NB4 (cell line): ENCODE measurements at regions not wholly inside any gene's neighbourhood (a gene's known extent, or its start where the extent isn't known, plus 50 kb on each side); places are given as distances from the start of the nearest gene placed in this dataset.

ENCODE experiments used
- DNase-seq: peaks from one replicate; pipeline ENCODE4 v3.0.0; 2010; ENCODE audit warnings: low read depth
- H3K4me3 ChIP-seq: one replicate; pipeline ENCODE4 v1.5.1; 2011; ENCODE audit warnings: mild to moderate bottlenecking, low read depth, low read length, moderate library complexity
- MYC ChIP-seq: IDR thresholded peaks from 2 replicates; pipeline ENCODE4 v1.6.1; 2011; ENCODE audit warnings: low read depth, low read length
- POLR2A ChIP-seq: IDR thresholded peaks from 2 replicates; pipeline ENCODE4 v1.6.1; 2011; ENCODE audit warnings: mild to moderate bottlenecking; ENCODE audit not compliant: insufficient read length; ENCODE audit errors: extremely low read depth
- TF ChIP-seq, protein P1 (sequence below): IDR thresholded peaks from one replicate; pipeline ENCODE4 v1.5.1; 2012; ENCODE audit warnings: low read depth, low read length
- TF ChIP-seq, protein P2 (sequence below): IDR thresholded peaks from 2 replicates; pipeline ENCODE4 v1.6.1; 2011; ENCODE audit warnings: low read depth, low read length

DNA sequence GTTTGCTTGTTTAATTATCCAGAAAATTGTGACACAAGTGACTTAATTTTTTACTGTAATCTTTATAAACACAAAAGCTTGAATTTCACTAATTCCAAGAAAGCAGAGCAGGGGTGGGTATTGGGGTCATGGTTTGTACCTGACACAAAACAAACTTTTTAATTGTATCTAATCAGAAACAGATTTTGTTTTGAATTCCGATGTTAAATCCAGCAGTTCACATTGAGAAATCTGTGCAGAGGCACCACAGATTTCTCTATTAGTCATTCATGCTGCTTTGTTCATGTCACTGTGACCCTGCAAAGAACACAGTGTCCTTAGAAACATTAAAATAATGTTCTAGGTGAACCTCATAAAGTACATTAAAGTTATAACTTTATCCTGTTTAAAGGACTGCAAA lies 443.4 kb downstream of the NYAP2 start:
- no peak overlapping the region for H3K4me3 ChIP-seq
- TF ChIP-seq MYC: no peak
- TF ChIP-seq, protein P1, sequence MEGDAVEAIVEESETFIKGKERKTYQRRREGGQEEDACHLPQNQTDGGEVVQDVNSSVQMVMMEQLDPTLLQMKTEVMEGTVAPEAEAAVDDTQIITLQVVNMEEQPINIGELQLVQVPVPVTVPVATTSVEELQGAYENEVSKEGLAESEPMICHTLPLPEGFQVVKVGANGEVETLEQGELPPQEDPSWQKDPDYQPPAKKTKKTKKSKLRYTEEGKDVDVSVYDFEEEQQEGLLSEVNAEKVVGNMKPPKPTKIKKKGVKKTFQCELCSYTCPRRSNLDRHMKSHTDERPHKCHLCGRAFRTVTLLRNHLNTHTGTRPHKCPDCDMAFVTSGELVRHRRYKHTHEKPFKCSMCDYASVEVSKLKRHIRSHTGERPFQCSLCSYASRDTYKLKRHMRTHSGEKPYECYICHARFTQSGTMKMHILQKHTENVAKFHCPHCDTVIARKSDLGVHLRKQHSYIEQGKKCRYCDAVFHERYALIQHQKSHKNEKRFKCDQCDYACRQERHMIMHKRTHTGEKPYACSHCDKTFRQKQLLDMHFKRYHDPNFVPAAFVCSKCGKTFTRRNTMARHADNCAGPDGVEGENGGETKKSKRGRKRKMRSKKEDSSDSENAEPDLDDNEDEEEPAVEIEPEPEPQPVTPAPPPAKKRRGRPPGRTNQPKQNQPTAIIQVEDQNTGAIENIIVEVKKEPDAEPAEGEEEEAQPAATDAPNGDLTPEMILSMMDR: no peak
- no peak for TF ChIP-seq POLR2A
- TF ChIP-seq, protein P2, sequence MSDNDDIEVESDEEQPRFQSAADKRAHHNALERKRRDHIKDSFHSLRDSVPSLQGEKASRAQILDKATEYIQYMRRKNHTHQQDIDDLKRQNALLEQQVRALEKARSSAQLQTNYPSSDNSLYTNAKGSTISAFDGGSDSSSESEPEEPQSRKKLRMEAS: no peak
- DNase-seq: no peak

DNA sequence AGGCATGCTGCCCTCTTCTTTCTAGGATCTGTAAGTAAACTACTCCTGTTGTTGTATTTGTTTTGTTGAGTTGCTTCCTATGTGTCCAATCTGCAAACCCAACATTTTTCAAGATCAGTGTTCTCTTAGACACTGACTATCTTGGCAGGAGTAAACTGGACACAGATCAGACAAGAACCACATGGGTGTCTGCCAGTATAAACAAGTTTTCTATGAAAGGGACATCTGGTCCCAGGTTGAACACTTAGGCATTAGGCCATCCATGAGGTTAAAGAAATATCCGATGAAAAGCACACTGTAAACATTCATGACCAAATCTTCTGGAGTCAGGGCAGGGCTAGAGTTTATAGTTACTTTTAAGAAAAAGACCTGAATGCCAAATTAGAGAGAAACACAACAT lies 441.8 kb downstream of the NYAP2 start:
- H3K4me3 ChIP-seq: no peak overlapping the region
- DNase-seq: no peak
- TF ChIP-seq, protein P1: no peak
- TF ChIP-seq MYC: no peak
- no peak for TF ChIP-seq POLR2A
- TF ChIP-seq, protein P2: no peak

DNA sequence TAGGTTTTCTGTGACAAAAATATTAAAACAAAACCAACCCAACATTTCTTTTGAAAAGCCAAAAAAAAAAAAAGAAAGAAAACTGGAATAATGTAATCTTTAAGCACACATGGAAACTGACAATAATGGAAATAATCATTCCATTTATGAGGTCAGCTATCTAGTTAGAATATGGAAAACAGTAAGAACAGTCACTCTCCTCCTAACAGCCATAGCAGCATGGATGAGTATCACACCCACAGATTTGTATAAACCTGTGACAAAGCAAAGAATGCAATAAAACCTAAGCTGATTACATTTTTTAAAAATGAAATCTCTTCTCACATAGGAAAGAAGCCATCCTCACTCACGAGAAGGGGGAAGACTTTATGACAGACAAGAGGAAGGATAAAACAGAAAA lies 437.8 kb downstream of the NYAP2 start:
- no peak overlapping the region for H3K4me3 ChIP-seq
- TF ChIP-seq, protein P2: no peak
- TF ChIP-seq POLR2A (no peak), MYC (no peak)
- TF ChIP-seq, protein P1: no peak
- DNase-seq: no peak

DNA sequence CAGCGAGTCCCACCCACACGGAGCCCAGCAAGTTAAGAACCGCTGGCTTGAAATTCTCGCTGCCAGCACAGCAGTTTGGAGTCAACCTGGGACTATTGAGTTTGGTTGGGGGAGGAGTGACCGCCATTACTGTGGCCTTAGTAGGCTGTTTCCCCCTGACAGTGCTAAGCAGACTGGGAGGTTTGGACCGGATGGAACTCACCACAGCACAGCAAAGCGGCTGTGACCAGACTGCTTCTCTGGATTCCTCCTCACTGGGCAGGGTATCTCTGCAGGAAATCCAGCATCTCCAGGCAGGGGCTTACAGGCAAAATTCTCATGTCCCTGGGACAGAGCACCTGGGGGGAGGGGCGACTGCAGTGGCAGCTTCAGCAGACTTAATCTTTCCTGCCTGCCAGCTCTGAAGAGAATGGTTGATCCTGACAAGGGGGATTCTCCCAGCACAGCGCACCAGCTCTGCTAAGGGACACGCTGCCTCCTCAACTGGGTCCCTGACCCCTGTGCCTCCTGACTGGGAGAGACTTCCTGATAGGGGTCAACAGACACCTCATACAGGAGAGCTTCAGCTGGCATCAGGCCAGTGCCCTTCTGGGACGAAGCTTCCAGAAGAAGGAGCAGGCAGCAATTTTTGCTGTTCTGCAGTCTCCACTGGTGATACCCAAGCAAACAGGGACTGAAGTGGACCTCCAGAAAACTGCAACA lies 425.4 kb downstream of the NYAP2 start:
- TF ChIP-seq MYC: no peak
- TF ChIP-seq POLR2A: no peak
- TF ChIP-seq, protein P2: no peak
- TF ChIP-seq, protein P1: no peak
- no peak for DNase-seq
- H3K4me3 ChIP-seq: no peak overlapping the region

DNA sequence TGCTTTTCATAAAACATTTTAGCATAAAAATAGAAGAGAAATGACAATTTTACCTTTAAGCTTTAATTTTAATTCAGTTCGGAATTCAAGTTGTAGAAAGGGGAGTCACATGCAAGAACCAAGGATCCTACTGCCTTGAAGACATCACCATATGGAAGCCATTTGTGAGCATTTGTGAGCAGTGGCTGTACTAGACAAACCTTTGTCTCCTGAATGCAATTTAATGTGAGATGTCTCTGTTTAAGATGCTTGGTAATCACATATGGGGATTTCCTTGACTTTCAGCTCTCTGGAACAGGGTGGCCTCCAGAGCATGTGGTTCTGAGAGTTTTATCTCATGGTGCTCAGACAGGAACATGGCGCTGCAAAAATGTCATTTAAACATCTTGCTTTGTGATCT lies 421.8 kb downstream of the NYAP2 start:
- TF ChIP-seq POLR2A: no peak
- TF ChIP-seq, protein P2: no peak
- TF ChIP-seq, protein P1: no peak
- no peak for TF ChIP-seq MYC
- no peak overlapping the region for H3K4me3 ChIP-seq
- no peak for DNase-seq
